SK-N-SH treated with all-trans-retinoic acid at 6 μM for 48 hours (cell line): ENCODE measurements at regions not wholly inside any gene's neighbourhood (a gene's known extent, or its start where the extent isn't known, plus 50 kb on each side); places are given as distances from the start of the nearest gene placed in this dataset.

Experiments
- CSDC2 ChIP-seq: fragments of 250-450 bp; sonication (Bioruptor Pico); IDR thresholded peaks from 2 replicates; pipeline ENCODE4 v1.5.0; 2020; ENCODE audit warnings: mild to moderate bottlenecking, moderate library complexity
- CSRNP3 ChIP-seq: fragments of 250-450 bp; sonication (Bioruptor Pico); IDR thresholded peaks from 2 replicates; pipeline ENCODE4 v1.5.1; 2021; ENCODE audit warnings: mild to moderate bottlenecking, moderate library complexity
- ESRRG ChIP-seq: fragments of 250-450 bp; sonication (Bioruptor Pico); IDR thresholded peaks from 2 replicates; pipeline ENCODE4 v1.6.1; 2021; ENCODE audit warnings: mild to moderate bottlenecking
- PPARA ChIP-seq: fragments of 250-450 bp; sonication (Bioruptor Pico); IDR thresholded peaks from 2 replicates; pipeline ENCODE4 v1.5.0; 2020; ENCODE audit warnings: mild to moderate bottlenecking, borderline replicate concordance
- TOX ChIP-seq: fragments of 250-450 bp; sonication (Bioruptor Pico); IDR thresholded peaks from 2 replicates; pipeline ENCODE4 v1.8.0; 2021; ENCODE audit warnings: mild to moderate bottlenecking, moderate library complexity, borderline replicate concordance
- ZFP30 ChIP-seq: fragments of 450-650 bp; formaldehyde crosslinking; IDR thresholded peaks from 2 replicates; pipeline ENCODE4 v1.5.0; 2022; ENCODE audit warnings: mild to moderate bottlenecking, moderate library complexity

DNA sequence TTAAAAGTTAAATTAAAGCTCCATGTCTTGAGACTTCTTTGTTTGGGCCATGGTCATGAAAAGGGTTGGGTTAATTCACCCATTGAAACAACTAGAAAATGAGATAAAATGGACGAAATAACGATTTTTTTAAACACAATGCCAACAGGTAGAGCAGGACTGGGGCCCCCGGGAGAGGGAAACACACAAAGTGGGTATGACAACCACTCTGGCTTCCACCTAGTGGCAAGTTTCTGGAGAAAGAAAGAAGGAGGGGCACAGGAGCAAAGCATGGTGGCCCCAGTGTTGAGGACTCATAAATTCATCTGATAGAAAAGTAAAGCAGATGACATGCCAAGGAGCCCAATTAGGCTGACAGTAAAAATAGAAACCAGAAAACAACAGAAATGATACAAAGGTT, 68.4 kb downstream of the MYEOV start:
- TF ChIP-seq PPARA (CRISPR knock-in tag) (no peak), TOX (CRISPR knock-in tag) (no peak), ZFP30 (CRISPR knock-in tag) (no peak), CSRNP3 (CRISPR knock-in tag) (no peak), CSDC2 (no peak), ESRRG (CRISPR knock-in tag) (no peak)
